HepG2 (cell line): ENCODE measurements at regions not wholly inside any gene's neighbourhood (a gene's known extent, or its start where the extent isn't known, plus 50 kb on each side); places are given as distances from the start of the nearest gene placed in this dataset.

ENCODE experiments used
- ATAC-seq: fragments of 200-7000 bp; cut with Tn5 transposase; 3 replicates; pipeline ENCODE4 v1.9.1; 2020; ENCODE audit warnings: mild to moderate bottlenecking, moderate library complexity
- BruUV-seq: library from RNA; stranded (reverse); fragments of 400-500 nt; replicated peaks from 2 replicates; lab custom pipeline; 2021; lab: Mats Ljungman, UMichigan
- CTCF ChIA-PET: fragments of 300-600 bp; formaldehyde crosslinking; extraction: SDS; loops from one replicate; lab custom pipeline; 2021; ENCODE audit warnings: low total read pairs, inconsistent platforms, low intra/inter-chr PET ratio; lab: Yijun Ruan, JAX
- POLR2A ChIA-PET: fragments of 350-600 bp; sonication (Branson Sonifier 250); formaldehyde crosslinking; loops from one replicate; lab custom pipeline; 2020; ENCODE audit warnings: antibody characterized with exemption, inconsistent platforms; lab: Yijun Ruan, JAX
- DNase-seq: peaks from one replicate; pipeline ENCODE4 v3.0.0-alpha.2; 2015; ENCODE audit warnings: low spot score
- FAIRE-seq: peaks from 3 replicates; lab custom pipeline; 2011; peaks lifted over from hg19 to GRCh38; lab: Jason Lieb, UNC
- H2AFZ ChIP-seq: one replicate; pipeline ENCODE4 v1.6.1; 2011; ENCODE audit warnings: low read length, inconsistent platforms
- H3K27ac ChIP-seq: fragments of 300-600 bp; 3 replicates; pipeline ENCODE4 v1.8.0; 2011; ENCODE audit warnings: mixed run types, mild to moderate bottlenecking, mixed read lengths, low read length, inconsistent platforms; ENCODE audit not compliant: insufficient read depth; ENCODE audit errors: extremely low read length
- H3K27me3 ChIP-seq, 2 experiments: fragments of 200-600 bp in 1 of 2; 2 replicates in 1 of 2; 3 replicates in 1 of 2; pipeline versions ENCODE4 v1.6.0 to v1.8.0; 2011; ENCODE audit warnings: low read length in 2 of 2, mild to moderate bottlenecking in 2 of 2, moderate library complexity in 2 of 2, inconsistent platforms in 1 of 2; ENCODE audit not compliant: insufficient read depth in 2 of 2, control insufficient read depth in 1 of 2
- H3K36me3 ChIP-seq, 2 experiments: fragments of 200-600 bp in 1 of 2; replicated peaks in 1 of 2; 2 replicates in 1 of 2; 3 replicates in 1 of 2; pipeline versions ENCODE4 v1.5.1 to v1.8.0; 2011; ENCODE audit warnings: low read length in 2 of 2, inconsistent platforms in 1 of 2; ENCODE audit not compliant: insufficient read depth in 2 of 2, control insufficient read depth in 1 of 2
- H3K4me1 ChIP-seq: 2 replicates; pipeline ENCODE4 v1.5.1; 2012; ENCODE audit warnings: low read length, inconsistent platforms; ENCODE audit not compliant: insufficient read depth
- H3K4me2 ChIP-seq: 2 replicates; pipeline ENCODE4 v1.6.0; 2011; ENCODE audit warnings: low read depth, low read length, inconsistent platforms
- H3K4me3 ChIP-seq, 3 experiments: fragments of 200-600 bp in 1 of 3; sonication (generic), shearing (Covaris generic) in 1 of 3; replicated peaks in 1 of 3; 2 replicates each; pipeline ENCODE4 v1.5.1; 2011 to 2016; ENCODE audit warnings: low read length in 3 of 3, inconsistent platforms in 2 of 3, low read depth in 2 of 3, mild to moderate bottlenecking in 2 of 3, control low read depth in 1 of 3, mixed read lengths in 1 of 3; ENCODE audit not compliant: insufficient read depth in 1 of 3
- H3K79me2 ChIP-seq: one replicate; pipeline ENCODE4 v1.6.1; 2011; ENCODE audit warnings: low read length, inconsistent platforms; ENCODE audit not compliant: insufficient read depth
- H3K9ac ChIP-seq: 2 replicates; pipeline ENCODE4 v1.6.0; 2011; ENCODE audit warnings: mild to moderate bottlenecking, low read depth, low read length, inconsistent platforms; ENCODE audit not compliant: insufficient read depth
- H3K9me3 ChIP-seq: 2 replicates; pipeline ENCODE4 v1.5.1; 2012; ENCODE audit warnings: mild to moderate bottlenecking, low read length
- H4K20me1 ChIP-seq: 2 replicates; pipeline ENCODE4 v1.6.0; 2011; ENCODE audit warnings: inconsistent platforms, mild to moderate bottlenecking, low read length, moderate library complexity; ENCODE audit not compliant: insufficient read depth
- EP300 ChIP-seq, 3 experiments: sonication (generic) in 1 of 3; formaldehyde crosslinking in 1 of 3; IDR thresholded peaks; 2 replicates each; pipeline versions ENCODE4 v1.5.1 to v1.6.1; 2011 to 2020; ENCODE audit warnings: low read depth in 2 of 3, low read length in 2 of 3, borderline replicate concordance in 1 of 3, improper control_type of control experiment in 1 of 3, mild to moderate bottlenecking in 1 of 3, missing genetic modification reagents in 1 of 3, moderate library complexity in 1 of 3
- FLYWCH1 ChIP-seq: sonication (generic); formaldehyde crosslinking; IDR thresholded peaks from 2 replicates; pipeline ENCODE4 v1.8.1; 2023; ENCODE audit warnings: mild to moderate bottlenecking, missing genetic modification reagents
- FUBP1 ChIP-seq: sonication (generic); formaldehyde crosslinking; IDR thresholded peaks from 2 replicates; pipeline ENCODE4 v1.5.1; 2020; ENCODE audit warnings: missing genetic modification reagents, mild to moderate bottlenecking, borderline replicate concordance
- GTF2F1 ChIP-seq: fragments of 150-350 bp; IDR thresholded peaks from 2 replicates; pipeline ENCODE4 v1.6.1; 2014; ENCODE audit warnings: low read length
- HNF4G ChIP-seq, 2 experiments: sonication (generic) in 1 of 2; formaldehyde crosslinking in 1 of 2; IDR thresholded peaks; 2 replicates each; pipeline versions ENCODE4 v1.4.0 to v1.6.1; 2011 to 2020; ENCODE audit warnings: borderline replicate concordance in 2 of 2, low read depth in 2 of 2, mild to moderate bottlenecking in 2 of 2, low read length in 1 of 2, missing genetic modification reagents in 1 of 2, moderate library complexity in 1 of 2
- KAT2B ChIP-seq: fragments of 150-350 bp; IDR thresholded peaks from 2 replicates; pipeline ENCODE4 v1.6.1; 2014; ENCODE audit warnings: low read depth, low read length, borderline replicate concordance
- NFE2L2 ChIP-seq: fragments of 150-350 bp; IDR thresholded peaks from 2 replicates; pipeline ENCODE4 v1.6.1; 2014; ENCODE audit warnings: low read length
- NR1H2 ChIP-seq: sonication (generic); formaldehyde crosslinking; IDR thresholded peaks from 2 replicates; pipeline ENCODE4 v1.8.1; 2022; ENCODE audit warnings: low read depth, missing genetic modification reagents, borderline replicate concordance
- PCBP1 ChIP-seq: fragments of 200-400 bp; formaldehyde crosslinking; IDR thresholded peaks from 2 replicates; pipeline ENCODE4 v1.6.1; 2017; ENCODE audit warnings: mild to moderate bottlenecking, low read depth, low read length, borderline replicate concordance
- PHF20 ChIP-seq: sonication (generic); formaldehyde crosslinking; IDR thresholded peaks from 2 replicates; pipeline ENCODE4 v1.5.0; 2020; ENCODE audit warnings: mild to moderate bottlenecking, missing genetic modification reagents
- PITX1 ChIP-seq: sonication (generic); formaldehyde crosslinking; IDR thresholded peaks from 2 replicates; pipeline ENCODE4 v1.5.1; 2020; ENCODE audit warnings: mild to moderate bottlenecking, missing genetic modification reagents
- TBL1XR1 ChIP-seq: fragments of 150-350 bp; IDR thresholded peaks from 2 replicates; pipeline ENCODE4 v1.6.1; 2014; ENCODE audit warnings: borderline replicate concordance, low read length; ENCODE audit not compliant: partially characterized antibody
- TBP ChIP-seq: sonication (generic); formaldehyde crosslinking; IDR thresholded peaks from 2 replicates; pipeline ENCODE4 v1.5.0; 2020; ENCODE audit warnings: missing genetic modification reagents
- ZNF20 ChIP-seq: sonication (generic); formaldehyde crosslinking; IDR thresholded peaks from 2 replicates; pipeline ENCODE4 v1.4.0; 2020; ENCODE audit warnings: mild to moderate bottlenecking, moderate library complexity, missing genetic modification reagents
- ZNF292 ChIP-seq: sonication (generic); formaldehyde crosslinking; IDR thresholded peaks from 2 replicates; pipeline ENCODE4 v1.8.1; 2022; ENCODE audit warnings: mild to moderate bottlenecking, low read depth, missing genetic modification reagents, borderline replicate concordance
- ZNF800 ChIP-seq: sonication (generic); formaldehyde crosslinking; IDR thresholded peaks from 2 replicates; pipeline ENCODE4 v1.4.0; 2020; ENCODE audit warnings: missing genetic modification reagents
- ZNF850 ChIP-seq: sonication (generic); formaldehyde crosslinking; conservative IDR thresholded peaks from 2 replicates; pipeline ENCODE4 v1.9.0; 2021; ENCODE audit warnings: mild to moderate bottlenecking, missing genetic modification reagents
- ZSCAN25 ChIP-seq: sonication (generic); formaldehyde crosslinking; IDR thresholded peaks from 2 replicates; pipeline ENCODE4 v1.8.0; 2022; ENCODE audit warnings: mild to moderate bottlenecking, missing genetic modification reagents
- WGBS: methylation state at CpG from one replicate; pipeline ENCODE4 v1.1.6; 2017; ENCODE audit warnings: low lambda C conversion rate; 5-methylcytosine and 5-hydroxymethylcytosine counted together
- in situ Hi-C: cut with HindIII; loops from 2 replicates; pipeline ENCODE4 v1.10.0; 2017; ENCODE audit warnings: low pct_unique_long_range_greater_than_20kb; ENCODE audit not compliant: extremely low pct_ligation_motif_present
- intact Hi-C: fragments of 100-400 bp; cut with micrococcal nuclease; formaldehyde crosslinking; loops from one replicate; pipeline ENCODE4 v1.10.0; 2022; ENCODE audit not compliant: unreplicated experiment
- TF ChIP-seq, protein P1 (sequence below): sonication (generic); formaldehyde crosslinking; IDR thresholded peaks from 2 replicates; pipeline ENCODE4 v1.4.0; 2020; ENCODE audit warnings: mild to moderate bottlenecking, missing genetic modification reagents

- TF ChIP-seq TBP = no peak
- no peak for TF ChIP-seq ZNF850 (CRISPR knock-in tag)
- TF ChIP-seq ZNF292 (CRISPR knock-in tag) = no peak
Measured at GRCh38 chr1:195328102-195328501, 1280.1 kb downstream of the KCNT2 start (continued).

- H3K27me3 ChIP-seq = no peaks in the 10 kb centered on the region
- H3K9me3 ChIP-seq = no peaks in the 10 kb centered on the region
- ChIA-PET POLR2A (no interaction called here), CTCF (no interaction called here)
- in situ Hi-C loops (no loop called here), intact Hi-C loops (no loop called here)
- no peaks in the 10 kb centered on the region for H3K36me3 ChIP-seq
- H3K79me2 ChIP-seq = no peaks in the 10 kb centered on the region
- no peak for ATAC-seq
- no peak overlapping the region for H3K4me2 ChIP-seq
- H3K27ac ChIP-seq = no peak overlapping the region
- H3K4me1 ChIP-seq = no peaks in the 10 kb centered on the region
- no TSS peak for BruUV-seq
- DNase-seq = no peak
- no peak for FAIRE-seq
- WGBS = 0% methylated on average over 1 of the region's 1 CpG
- no peak overlapping the region for H2AFZ ChIP-seq
- no peak overlapping the region for H3K4me3 ChIP-seq
- no peaks in the 10 kb centered on the region for H4K20me1 ChIP-seq
- no peak overlapping the region for H3K9ac ChIP-seq
- no peak for TF ChIP-seq ZNF800
- TF ChIP-seq PITX1 (CRISPR knock-in tag) = no peak
- no peak for TF ChIP-seq ZSCAN25 (CRISPR knock-in tag)
- no peak for TF ChIP-seq TBL1XR1
- no peak for TF ChIP-seq FLYWCH1 (CRISPR knock-in tag)
- TF ChIP-seq GTF2F1 = no peak
- no peak for TF ChIP-seq PHF20
- no peak for TF ChIP-seq NR1H2 (CRISPR knock-in tag)
- no peak for TF ChIP-seq NFE2L2
- TF ChIP-seq, protein P1, sequence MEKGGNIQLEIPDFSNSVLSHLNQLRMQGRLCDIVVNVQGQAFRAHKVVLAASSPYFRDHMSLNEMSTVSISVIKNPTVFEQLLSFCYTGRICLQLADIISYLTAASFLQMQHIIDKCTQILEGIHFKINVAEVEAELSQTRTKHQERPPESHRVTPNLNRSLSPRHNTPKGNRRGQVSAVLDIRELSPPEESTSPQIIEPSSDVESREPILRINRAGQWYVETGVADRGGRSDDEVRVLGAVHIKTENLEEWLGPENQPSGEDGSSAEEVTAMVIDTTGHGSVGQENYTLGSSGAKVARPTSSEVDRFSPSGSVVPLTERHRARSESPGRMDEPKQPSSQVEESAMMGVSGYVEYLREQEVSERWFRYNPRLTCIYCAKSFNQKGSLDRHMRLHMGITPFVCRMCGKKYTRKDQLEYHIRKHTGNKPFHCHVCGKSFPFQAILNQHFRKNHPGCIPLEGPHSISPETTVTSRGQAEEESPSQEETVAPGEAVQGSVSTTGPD = no peak
- no peak for TF ChIP-seq PCBP1
- no peak for TF ChIP-seq ZNF20 (CRISPR knock-in tag)
- no peak for TF ChIP-seq EP300 (IDR thresholded peaks at IDR 0.05; ENCODE audit: low read depth in 2 of 2, low read length in 2 of 2)
- no peak for TF ChIP-seq EP300 (CRISPR knock-in tag; IDR thresholded peaks at IDR 0.05; ENCODE audit: borderline replicate concordance)
- TF ChIP-seq HNF4G (IDR thresholded peaks at IDR 0.05; ENCODE audit: borderline replicate concordance, low read depth, low read length) = no peak
- no peak for TF ChIP-seq HNF4G (CRISPR knock-in tag; IDR thresholded peaks at IDR 0.05; ENCODE audit: borderline replicate concordance, low read depth)
- no peak for TF ChIP-seq FUBP1
- no peak for TF ChIP-seq KAT2B
Measured at GRCh38 chr1:195327361-195327760, 1280.9 kb downstream of the KCNT2 start.
